ENCODE measurements at regions not wholly inside any gene's neighbourhood (a gene's known extent, or its start where the extent isn't known, plus 50 kb on each side); places are given as distances from the start of the nearest gene placed in this dataset.
A peak's percentile ranks its signal among the peaks of the same experiment; 100 is the strongest.

GRCh38 chr12:30142301-30142700 lies 358.6 kb upstream of the TMTC1 start:
- no peaks in the 10 kb centered on the region for H3K4me1 ChIP-seq (ENCODE audit: insufficient read depth, poor library complexity, severe bottlenecking)
- H3K27me3 ChIP-seq (ENCODE audit: insufficient read depth, poor library complexity, severe bottlenecking), result no peaks in the 10 kb centered on the region
- no peaks in the 10 kb centered on the region for H3K9me3 ChIP-seq (ENCODE audit: severe bottlenecking)
- H3K36me3 ChIP-seq (ENCODE audit: low read depth), result no peaks in the 10 kb centered on the region
- DNase-seq (ENCODE audit: low spot score) (no peak), ATAC-seq (ENCODE audit: low read depth) (no peak)
- H3K4me3 ChIP-seq (ENCODE audit: severe bottlenecking), result no peak overlapping the region
- TF ChIP-seq CTCF (IDR thresholded peaks at IDR 0.05; ENCODE audit: poor library complexity, severe bottlenecking), result no peak
- no peak overlapping the region for H3K27ac ChIP-seq (ENCODE audit: poor library complexity, severe bottlenecking)

GRCh38 chr12:30138483-30138882 lies 354.7 kb upstream of the TMTC1 start:
- Histone ChIP-seq H3K4me1 (ENCODE audit: insufficient read depth, poor library complexity, severe bottlenecking) (no peaks in the 10 kb centered on the region), H3K4me3 (ENCODE audit: severe bottlenecking) (no peak overlapping the region), H3K27me3 (ENCODE audit: insufficient read depth, poor library complexity, severe bottlenecking) (no peaks in the 10 kb centered on the region), H3K36me3 (ENCODE audit: low read depth) (no peaks in the 10 kb centered on the region), H3K27ac (ENCODE audit: poor library complexity, severe bottlenecking) (no peak overlapping the region), H3K9me3 (ENCODE audit: severe bottlenecking) (no peaks in the 10 kb centered on the region)
- TF ChIP-seq CTCF (IDR thresholded peaks at IDR 0.05; ENCODE audit: poor library complexity, severe bottlenecking), result no peak
- DNase-seq (ENCODE audit: low spot score) (no peak), ATAC-seq (ENCODE audit: low read depth) (no peak)

GRCh38 chr12:30136696-30137095 lies 353.0 kb upstream of the TMTC1 start:
- Histone ChIP-seq H3K36me3 (ENCODE audit: low read depth) (no peaks in the 10 kb centered on the region), H3K4me3 (ENCODE audit: severe bottlenecking) (no peak overlapping the region), H3K9me3 (ENCODE audit: severe bottlenecking) (no peaks in the 10 kb centered on the region), H3K27ac (ENCODE audit: poor library complexity, severe bottlenecking) (no peak overlapping the region), H3K4me1 (ENCODE audit: insufficient read depth, poor library complexity, severe bottlenecking) (no peaks in the 10 kb centered on the region), H3K27me3 (ENCODE audit: insufficient read depth, poor library complexity, severe bottlenecking) (no peaks in the 10 kb centered on the region)
- no peak for TF ChIP-seq CTCF (IDR thresholded peaks at IDR 0.05; ENCODE audit: poor library complexity, severe bottlenecking)
- DNase-seq (ENCODE audit: low spot score), result no peak
- ATAC-seq (ENCODE audit: low read depth), result no peak

GRCh38 chr12:30135776-30136175 lies 352.0 kb upstream of the TMTC1 start:
- H3K4me1 ChIP-seq (ENCODE audit: insufficient read depth, poor library complexity, severe bottlenecking), result no peaks in the 10 kb centered on the region
- H3K27ac ChIP-seq (ENCODE audit: poor library complexity, severe bottlenecking), result no peak overlapping the region
- no peaks in the 10 kb centered on the region for H3K9me3 ChIP-seq (ENCODE audit: severe bottlenecking)
- no peaks in the 10 kb centered on the region for H3K27me3 ChIP-seq (ENCODE audit: insufficient read depth, poor library complexity, severe bottlenecking)
- H3K36me3 ChIP-seq (ENCODE audit: low read depth), result no peaks in the 10 kb centered on the region
- no peak for TF ChIP-seq CTCF (IDR thresholded peaks at IDR 0.05; ENCODE audit: poor library complexity, severe bottlenecking)
- H3K4me3 ChIP-seq (ENCODE audit: severe bottlenecking), result no peak overlapping the region
- DNase-seq (ENCODE audit: low spot score) (no peak), ATAC-seq (ENCODE audit: low read depth) (no peak)

GRCh38 chr12:30134229-30134628 lies 350.5 kb upstream of the TMTC1 start:
- H3K4me1 ChIP-seq (ENCODE audit: insufficient read depth, poor library complexity, severe bottlenecking), result no peaks in the 10 kb centered on the region
- no peaks in the 10 kb centered on the region for H3K36me3 ChIP-seq (ENCODE audit: low read depth)
- no peak overlapping the region for H3K4me3 ChIP-seq (ENCODE audit: severe bottlenecking)
- 0 out of 3 replicates have a peak, but pooled peaks have one; percentile 25 for ATAC-seq (ENCODE audit: low read depth)
- no peak overlapping the region for H3K27ac ChIP-seq (ENCODE audit: poor library complexity, severe bottlenecking)
- TF ChIP-seq CTCF (IDR thresholded peaks at IDR 0.05; ENCODE audit: poor library complexity, severe bottlenecking), result peak; percentile 28
- H3K9me3 ChIP-seq (ENCODE audit: severe bottlenecking), result no peaks in the 10 kb centered on the region
- H3K27me3 ChIP-seq (ENCODE audit: insufficient read depth, poor library complexity, severe bottlenecking), result no peaks in the 10 kb centered on the region
- DNase-seq (ENCODE audit: low spot score), result no peak

All from RWPE2 (cell line).